ENCODE measurements at regions not wholly inside any gene's neighbourhood (a gene's known extent, or its start where the extent isn't known, plus 50 kb on each side); places are given as distances from the start of the nearest gene placed in this dataset.

GRCh38 chr16:5488581-5488980, 391.0 kb upstream of the EEF2KMT start:
- Histone ChIP-seq H3K4me1 (replicated peaks in 1 of 2) (no peaks in the 10 kb centered on the region), H3K4me3 (no peak overlapping the region), H3K27ac (no peak overlapping the region)
- 8 to 100% (median 34%) methylated on average over 1 to 3 of the region's 3 CpGs for WGBS, 10 experiments
- ATAC-seq (replicated peaks in 6 of 8) = no peak
- in situ Hi-C loops (cut with MboI; ENCODE audit: low pct_unique_long_range_greater_than_20kb in 2 of 9, low sequenced_read_pairs in 9 of 9, unreplicated experiment in 9 of 9) = loop anchor here in 6 of 9 experiments (25.0 kb wide), 2 partner anchors 251 to 1149 kb away; no protein-coding TSS in a partner anchor

- H3K27ac ChIP-seq = no peak overlapping the region
- ATAC-seq (replicated peaks in 6 of 8) = no peak
- no peak overlapping the region for H3K4me3 ChIP-seq
- H3K4me1 ChIP-seq (replicated peaks in 1 of 2) = no peaks in the 10 kb centered on the region
- 0 to 100% (median 32%) methylated on average over 1 to 2 of the region's 2 CpGs; no CpG with 5 or more reads in 2 of the 10 experiments for WGBS, 10 experiments
- in situ Hi-C loops (cut with MboI; ENCODE audit: low pct_unique_long_range_greater_than_20kb in 2 of 9, low sequenced_read_pairs in 9 of 9, unreplicated experiment in 9 of 9) = loop anchor here in 6 of 9 experiments (25.0 kb wide), 2 partner anchors 250 to 1150 kb away; no protein-coding TSS in a partner anchor
These were observed 390.1 kb upstream of the EEF2KMT start for GRCh38 chr16:5487728-5488127.

DNA sequence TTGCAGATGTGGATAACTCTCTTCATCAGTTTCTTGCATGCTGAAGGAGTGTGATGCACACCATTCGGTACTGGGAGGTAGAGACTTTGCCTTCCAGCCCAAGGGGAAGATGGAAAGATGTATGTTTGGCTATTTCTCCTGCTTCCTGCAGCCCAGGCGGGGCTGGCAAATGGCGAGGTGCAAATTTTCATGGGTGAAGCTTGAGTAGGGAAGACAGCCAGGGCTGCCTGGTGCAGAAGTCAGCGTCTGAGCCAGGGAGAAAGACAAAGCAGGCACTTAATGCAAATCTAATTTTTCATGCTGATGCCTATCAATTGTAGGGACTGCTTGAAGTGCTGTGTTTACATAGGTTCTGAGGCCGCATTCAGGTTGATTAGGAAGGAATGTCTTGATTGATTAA, 384.7 kb upstream of the EEF2KMT start:
- ATAC-seq (replicated peaks in 6 of 8) = no peak
- Histone ChIP-seq H3K4me3 (no peak overlapping the region), H3K27ac (no peak overlapping the region), H3K4me1 (replicated peaks in 1 of 2) (peaks cover 15 to 27% of the 10 kb centered on the region in 2 donors)
- 0 to 100% (median 52%) methylated on average over 1 to 5 of the region's 5 CpGs; no CpG with 5 or more reads in 3 of the 10 experiments for WGBS, 10 experiments
- in situ Hi-C loops (cut with MboI; ENCODE audit: low pct_unique_long_range_greater_than_20kb in 2 of 9, low sequenced_read_pairs in 9 of 9, unreplicated experiment in 9 of 9) = loop anchor here in 6 of 9 experiments (25.0 kb wide), 2 partner anchors 245 to 1155 kb away; no protein-coding TSS in a partner anchor

- Histone ChIP-seq H3K4me3 (no peak overlapping the region), H3K27ac (no peak overlapping the region), H3K4me1 (replicated peaks in 1 of 2) (peaks cover 15 to 27% of the 10 kb centered on the region in 2 donors)
- WGBS, 10 experiments = 0 to 81% (median 38%) methylated on average over 3 to 7 of the region's 7 CpGs
- in situ Hi-C loops (cut with MboI; ENCODE audit: low pct_unique_long_range_greater_than_20kb in 2 of 9, low sequenced_read_pairs in 9 of 9, unreplicated experiment in 9 of 9) = loop anchor here in 6 of 9 experiments (25.0 kb wide), 2 partner anchors 243 to 1157 kb away; no protein-coding TSS in a partner anchor
- ATAC-seq (replicated peaks in 6 of 8) = peak in 3 of 8 experiments; percentile 69 to 81 (median 71)
These were observed 383.0 kb upstream of the EEF2KMT start for GRCh38 chr16:5480431-5481195.

DNA sequence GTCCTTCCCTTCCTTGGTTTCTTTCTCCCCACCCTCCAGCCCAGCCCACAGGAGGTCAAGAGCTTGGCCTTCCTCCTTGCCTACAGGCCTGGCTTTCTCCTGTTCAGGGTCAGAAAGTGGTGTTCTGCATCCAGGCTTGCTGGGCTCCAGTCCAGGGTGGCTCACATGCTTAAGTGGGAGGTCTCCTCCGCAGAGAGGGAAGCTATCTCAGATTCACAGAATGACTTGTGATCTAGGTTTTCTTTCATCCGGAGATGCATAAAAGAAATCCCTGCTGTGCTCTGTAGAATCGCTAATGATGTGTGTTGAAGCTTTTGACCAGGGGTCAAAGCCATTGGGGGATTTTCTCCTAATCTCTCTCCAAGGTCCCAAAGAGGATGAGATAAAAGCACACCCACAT, 382.3 kb upstream of the EEF2KMT start:
- H3K27ac ChIP-seq = peak overlapping the region in 1 of 2 donors; percentile 6
- in situ Hi-C loops (cut with MboI; ENCODE audit: low pct_unique_long_range_greater_than_20kb in 2 of 9, low sequenced_read_pairs in 9 of 9, unreplicated experiment in 9 of 9) = loop anchor here in 6 of 9 experiments (25.0 kb wide), 2 partner anchors 243 to 1157 kb away; no protein-coding TSS in a partner anchor
- peaks cover 15 to 27% of the 10 kb centered on the region in 2 donors for H3K4me1 ChIP-seq (replicated peaks in 1 of 2)
- no peak overlapping the region for H3K4me3 ChIP-seq
- ATAC-seq (replicated peaks in 6 of 8) = peak in 3 of 8 experiments; percentile 39 to 52 (median 50)
- 0 to 10% (median 0%) methylated on average over 1 to 2 of the region's 3 CpGs; no CpG with 5 or more reads in 6 of the 10 experiments for WGBS, 10 experiments

DNA sequence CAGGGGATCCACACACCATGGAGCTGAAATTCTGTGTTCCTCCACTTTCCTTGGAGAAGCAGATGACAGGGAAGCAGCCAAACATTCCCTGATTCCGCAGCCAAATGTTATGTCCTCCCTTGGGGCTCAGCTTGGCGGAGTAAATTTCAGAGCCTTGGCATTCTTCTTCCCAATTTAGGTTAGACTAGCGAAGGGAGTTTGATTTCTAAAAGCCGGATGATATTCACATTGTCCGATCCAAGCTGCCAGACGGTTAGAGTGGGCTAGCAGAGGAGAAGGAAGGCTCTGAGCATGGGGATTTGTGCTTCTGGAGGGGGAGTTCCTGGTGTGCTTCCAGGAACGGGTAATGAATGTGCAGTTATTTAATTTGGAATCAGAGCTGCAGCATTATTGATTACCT, 380.4 kb upstream of the EEF2KMT start:
- in situ Hi-C loops (cut with MboI; ENCODE audit: low pct_unique_long_range_greater_than_20kb in 2 of 9, low sequenced_read_pairs in 9 of 9, unreplicated experiment in 9 of 9) = loop anchor here in 6 of 9 experiments (25.0 kb wide), 2 partner anchors 241 to 1159 kb away; no protein-coding TSS in a partner anchor
- Histone ChIP-seq H3K27ac (no peak overlapping the region), H3K4me1 (replicated peaks in 1 of 2) (peaks cover 15 to 30% of the 10 kb centered on the region in 2 donors), H3K4me3 (no peak overlapping the region)
- ATAC-seq (replicated peaks in 6 of 8) = peak in 2 of 8 experiments; percentile 17 to 26
- 0 to 100% (median 5%) methylated on average over 1 to 6 of the region's 7 CpGs; no CpG with 5 or more reads in 4 of the 10 experiments for WGBS, 10 experiments

DNA sequence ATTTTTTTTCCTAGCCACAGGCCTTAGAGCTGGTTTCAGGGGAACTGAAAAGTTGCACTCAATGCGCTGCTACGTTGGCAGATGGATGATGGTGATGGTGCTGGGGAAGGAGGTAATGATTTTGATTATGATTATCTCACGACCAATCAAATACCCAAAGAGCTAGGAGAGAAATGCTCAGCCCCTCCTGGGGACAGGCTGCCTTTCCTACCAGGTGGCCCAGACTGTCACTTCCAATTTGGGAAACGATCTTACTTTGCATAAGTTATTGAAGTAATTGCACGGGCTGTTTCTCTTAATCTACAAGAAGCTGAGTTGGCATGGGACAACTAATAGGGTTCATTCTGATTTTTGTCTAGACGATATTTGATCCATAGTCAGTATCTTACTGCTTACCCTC, 379.7 kb upstream of the EEF2KMT start:
- no peak for ATAC-seq (replicated peaks in 6 of 8)
- WGBS, 10 experiments = 0 to 78% (median 42%) methylated on average over 1 to 5 of the region's 6 CpGs; no CpG with 5 or more reads in 3 of the 10 experiments
- H3K4me1 ChIP-seq (replicated peaks in 1 of 2) = peaks cover 23 to 38% of the 10 kb centered on the region in 2 donors
- H3K27ac ChIP-seq = no peak overlapping the region
- H3K4me3 ChIP-seq = no peak overlapping the region
- in situ Hi-C loops (cut with MboI; ENCODE audit: low pct_unique_long_range_greater_than_20kb in 2 of 9, low sequenced_read_pairs in 9 of 9, unreplicated experiment in 9 of 9) = loop anchor here in 6 of 9 experiments (25.0 kb wide), 2 partner anchors 240 to 1160 kb away; no protein-coding TSS in a partner anchor

DNA sequence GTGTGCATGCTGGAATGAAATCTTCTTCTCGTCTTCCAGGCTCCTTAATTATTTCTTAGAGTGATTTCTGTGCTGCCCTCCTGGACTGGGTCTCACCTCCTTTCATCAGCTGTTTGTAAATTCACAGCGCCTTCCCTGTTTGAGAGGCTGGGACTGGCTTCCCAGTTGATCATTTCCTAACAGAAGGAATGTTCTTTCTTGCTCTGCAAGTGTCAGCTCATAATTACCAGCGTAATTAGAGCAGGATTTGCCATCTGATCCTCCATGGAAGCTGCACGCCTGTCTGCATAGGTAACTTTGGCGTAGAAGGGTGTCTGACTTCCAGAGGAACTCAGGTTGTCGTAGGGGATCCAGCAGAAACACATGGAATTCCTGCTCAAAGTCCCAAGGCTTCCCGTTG, 375.0 kb upstream of the EEF2KMT start:
- WGBS, 10 experiments = 0 to 62% (median 20%) methylated on average over 1 to 6 of the region's 7 CpGs; no CpG with 5 or more reads in 3 of the 10 experiments
- H3K27ac ChIP-seq = peak overlapping the region in 1 of 2 donors; percentile 31
- peak in 3 of 8 experiments; percentile 6 to 9 (median 7) for ATAC-seq (replicated peaks in 6 of 8)
- H3K4me3 ChIP-seq = no peak overlapping the region
- peaks cover 17 to 24% of the 10 kb centered on the region in 2 donors for H3K4me1 ChIP-seq (replicated peaks in 1 of 2)
- in situ Hi-C loops (cut with MboI; ENCODE audit: low pct_unique_long_range_greater_than_20kb in 2 of 9, low sequenced_read_pairs in 9 of 9, unreplicated experiment in 9 of 9) = no loop called here

DNA sequence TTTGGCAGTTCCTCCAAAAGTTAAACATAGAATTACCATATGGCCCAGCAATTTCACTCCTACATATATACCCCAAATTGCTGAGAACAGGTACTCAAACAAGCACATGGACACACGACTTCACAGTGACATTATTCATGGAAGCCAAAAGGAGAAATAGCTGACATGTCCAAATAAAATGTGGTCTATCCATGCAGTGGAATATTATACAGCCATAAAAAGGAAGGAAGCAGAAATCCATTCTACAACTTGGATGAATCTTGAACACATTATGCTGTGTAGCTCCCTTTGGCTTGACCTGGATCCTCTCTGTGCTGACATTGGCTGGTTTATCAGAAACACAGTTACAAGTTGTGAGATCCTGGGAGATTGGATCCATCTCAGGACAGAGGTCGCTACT, 370.9 kb upstream of the EEF2KMT start:
- no peak for ATAC-seq (replicated peaks in 6 of 8)
- no peak overlapping the region for H3K27ac ChIP-seq
- in situ Hi-C loops (cut with MboI; ENCODE audit: low pct_unique_long_range_greater_than_20kb in 2 of 9, low sequenced_read_pairs in 9 of 9, unreplicated experiment in 9 of 9) = no loop called here
- peaks cover 23 to 28% of the 10 kb centered on the region in 2 donors for H3K4me1 ChIP-seq (replicated peaks in 1 of 2)
- no peak overlapping the region for H3K4me3 ChIP-seq
- 0 to 100% (median 71%) methylated on average over 1 to 2 of the region's 2 CpGs; no CpG with 5 or more reads in 3 of the 10 experiments for WGBS, 10 experiments

DNA sequence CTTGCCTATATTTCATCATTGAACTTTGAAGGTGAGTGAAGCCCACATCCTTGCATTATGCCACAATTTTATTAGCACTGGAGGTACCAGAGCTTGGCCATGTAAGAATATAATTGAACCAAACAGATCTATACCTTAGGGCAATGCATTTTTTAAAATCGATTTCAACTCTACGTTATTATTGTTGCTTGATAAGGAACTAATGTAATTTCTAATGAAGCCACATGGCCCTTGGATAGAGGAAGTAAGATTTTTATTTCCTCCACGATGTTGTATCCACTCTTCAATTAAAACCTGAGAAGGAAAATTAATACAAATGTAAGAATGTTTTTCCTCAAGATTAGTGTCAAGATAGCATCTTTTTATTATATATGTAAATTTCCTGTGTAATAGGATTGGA, 370.0 kb upstream of the EEF2KMT start:
- WGBS, 10 experiments = 9 to 100% (median 56%) methylated on average over 2 to 3 of the region's 3 CpGs; no CpG with 5 or more reads in 2 of the 10 experiments
- H3K4me1 ChIP-seq (replicated peaks in 1 of 2) = peaks cover 18 to 20% of the 10 kb centered on the region in 2 donors
- no peak overlapping the region for H3K4me3 ChIP-seq
- H3K27ac ChIP-seq = no peak overlapping the region
- no peak for ATAC-seq (replicated peaks in 6 of 8)
- in situ Hi-C loops (cut with MboI; ENCODE audit: low pct_unique_long_range_greater_than_20kb in 2 of 9, low sequenced_read_pairs in 9 of 9, unreplicated experiment in 9 of 9) = no loop called here

- peaks cover 10 to 12% of the 10 kb centered on the region in 2 donors for H3K4me1 ChIP-seq (replicated peaks in 1 of 2)
- no peak for ATAC-seq (replicated peaks in 6 of 8)
- no peak overlapping the region for H3K4me3 ChIP-seq
- in situ Hi-C loops (cut with MboI; ENCODE audit: low pct_unique_long_range_greater_than_20kb in 2 of 9, low sequenced_read_pairs in 9 of 9, unreplicated experiment in 9 of 9) = no loop called here
- no peak overlapping the region for H3K27ac ChIP-seq
- WGBS, 10 experiments = 0 to 100% (median 80%) methylated on average over 1 to 2 of the region's 2 CpGs; no CpG with 5 or more reads in 2 of the 10 experiments
These were observed 369.0 kb upstream of the EEF2KMT start for GRCh38 chr16:5466551-5466950.

DNA sequence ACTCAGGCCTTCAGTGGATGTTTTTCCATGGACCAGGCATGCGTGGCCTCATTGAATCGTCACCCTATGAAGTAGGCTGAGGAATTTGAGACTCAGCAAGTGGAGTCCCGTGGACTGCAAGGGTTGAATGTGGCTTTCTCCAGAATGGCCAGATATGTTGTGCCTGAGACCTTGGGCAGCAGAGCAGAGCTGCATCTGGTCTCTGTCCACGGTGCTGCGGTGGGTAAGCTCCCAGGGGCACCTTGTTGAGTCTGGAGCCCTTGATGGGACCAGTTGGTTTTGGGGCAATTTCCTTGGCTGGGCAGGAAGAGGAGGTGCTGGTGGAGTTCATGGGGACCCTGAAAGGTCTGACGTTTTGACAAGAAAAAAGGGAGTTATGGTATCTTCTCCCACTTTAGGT, 368.1 kb upstream of the EEF2KMT start:
- peaks cover 10% of the 10 kb centered on the region in 2 donors for H3K4me1 ChIP-seq (replicated peaks in 1 of 2)
- ATAC-seq (replicated peaks in 6 of 8) = no peak
- no peak overlapping the region for H3K27ac ChIP-seq
- WGBS, 10 experiments = 7 to 100% (median 55%) methylated on average over 2 to 6 of the region's 6 CpGs; no CpG with 5 or more reads in 2 of the 10 experiments
- in situ Hi-C loops (cut with MboI; ENCODE audit: low pct_unique_long_range_greater_than_20kb in 2 of 9, low sequenced_read_pairs in 9 of 9, unreplicated experiment in 9 of 9) = no loop called here
- H3K4me3 ChIP-seq = no peak overlapping the region

GRCh38 chr16:5463820-5464219, 366.2 kb upstream of the EEF2KMT start:
- ATAC-seq (replicated peaks in 6 of 8) = peak in 1 of 8 experiments; percentile 23
- Histone ChIP-seq H3K4me1 (replicated peaks in 1 of 2) (peaks cover 10% of the 10 kb centered on the region in 2 donors), H3K27ac (no peak overlapping the region), H3K4me3 (no peak overlapping the region)
- in situ Hi-C loops (cut with MboI; ENCODE audit: low pct_unique_long_range_greater_than_20kb in 2 of 9, low sequenced_read_pairs in 9 of 9, unreplicated experiment in 9 of 9) = no loop called here
- 0 to 45% (median 12%) methylated on average over 1 to 2 of the region's 2 CpGs; no CpG with 5 or more reads in 4 of the 10 experiments for WGBS, 10 experiments

Data from motor neuron (in vitro differentiated cells).